HEK293 (cell line): ENCODE measurements at regions not wholly inside any gene's neighbourhood (a gene's known extent, or its start where the extent isn't known, plus 50 kb on each side); places are given as distances from the start of the nearest gene placed in this dataset.

Source experiments
- CTCF ChIP-seq: fragments of 450-650 bp; formaldehyde crosslinking; IDR thresholded peaks from 2 replicates; pipeline ENCODE4 v1.5.1; 2016; ENCODE audit warnings: missing biosample characterization, missing genetic modification characterization
- OSR2 ChIP-seq: fragments of 450-650 bp; formaldehyde crosslinking; IDR thresholded peaks from 2 replicates; pipeline ENCODE4 v1.5.1; 2016; ENCODE audit warnings: missing biosample characterization, missing genetic modification characterization
- YY1 ChIP-seq: fragments of 450-650 bp; formaldehyde crosslinking; IDR thresholded peaks from 2 replicates; pipeline ENCODE4 v1.5.1; 2018; ENCODE audit warnings: missing biosample characterization, missing genetic modification characterization
- ZEB2 ChIP-seq: fragments of 450-650 bp; formaldehyde crosslinking; IDR thresholded peaks from 2 replicates; pipeline ENCODE4 v1.5.1; 2016; ENCODE audit warnings: missing biosample characterization, missing genetic modification characterization
- ZFP3 ChIP-seq: fragments of 450-650 bp; formaldehyde crosslinking; IDR thresholded peaks from 2 replicates; pipeline ENCODE4 v1.5.1; 2016; ENCODE audit warnings: low read depth, missing biosample characterization, missing genetic modification characterization
- ZNF121 ChIP-seq: fragments of 450-650 bp; formaldehyde crosslinking; IDR thresholded peaks from 2 replicates; pipeline ENCODE4 v1.5.1; 2016; ENCODE audit warnings: missing biosample characterization, missing genetic modification characterization
- ZSCAN5A ChIP-seq: fragments of 450-650 bp; formaldehyde crosslinking; IDR thresholded peaks from 2 replicates; pipeline ENCODE4 v1.5.1; 2016; ENCODE audit warnings: missing biosample characterization, missing genetic modification characterization

- TF ChIP-seq OSR2 (tag by site-specific recombination) (no peak), CTCF (tag by site-specific recombination) (no peak), ZFP3 (tag by site-specific recombination) (no peak), ZSCAN5A (tag by site-specific recombination) (no peak), YY1 (tag by site-specific recombination) (no peak), ZNF121 (no peak), ZEB2 (tag by site-specific recombination) (no peak)
These were observed 1004.0 kb downstream of the ANKRD7 start for GRCh38 chr7:119228482-119228881.
